HCT116 (cell line): ENCODE measurements at regions not wholly inside any gene's neighbourhood (a gene's known extent, or its start where the extent isn't known, plus 50 kb on each side); places are given as distances from the start of the nearest gene placed in this dataset.

ENCODE experiments used
- ATAC-seq: fragments of 200-7000 bp; cut with Tn5 transposase; 2 replicates; pipeline ENCODE4 v1.9.1; 2020; ENCODE audit warnings: mild to moderate bottlenecking, moderate library complexity
- BruUV-seq: library from RNA; stranded (reverse); fragments of 400-500 nt; replicated peaks from 2 replicates; lab custom pipeline; 2021; lab: Mats Ljungman, UMichigan
- CTCF ChIA-PET: fragments of 300-600 bp; sonication (Branson Sonifier 250); formaldehyde crosslinking; loops from one replicate; lab custom pipeline; 2021; ENCODE audit warnings: antibody characterized with exemption; lab: Charles Lee
- POLR2A ChIA-PET: fragments of 300-600, 350-600 bp; sonication (Branson Sonifier 250); formaldehyde crosslinking; loops from one replicate; lab custom pipeline; 2021; ENCODE audit warnings: antibody characterized with exemption; lab: Charles Lee
- RAD21 ChIA-PET, 2 experiments: fragments of 300-600 bp; sonication (Branson Sonifier 250); formaldehyde crosslinking; loops; one replicate each; lab custom pipeline; 2023; ENCODE audit warnings: low total read pairs in 2 of 2; ENCODE audit not compliant: uncharacterized antibody in 2 of 2, unreplicated experiment in 2 of 2, low non-redundant PET in 1 of 2; lab: Charles Lee
- DNase-seq: peaks from one replicate; pipeline ENCODE4 v3.0.0-alpha.2; 2010; ENCODE audit warnings: low read depth, low spot score
- H2AFZ ChIP-seq: fragments of 200-600 bp; shearing (Covaris generic), sonication (generic); 2 replicates; pipeline ENCODE4 v1.6.1; 2017; ENCODE audit warnings: low read depth, mixed run types, mixed read lengths, antibody characterized with exemption, low read length; ENCODE audit not compliant: poor library complexity, severe bottlenecking
- H3K27ac ChIP-seq: 2 replicates; pipeline ENCODE4 v1.5.1; 2012; ENCODE audit warnings: low read depth, low read length
- H3K27me3 ChIP-seq: fragments of 200-600 bp; sonication (generic); 2 replicates; pipeline ENCODE4 v1.6.1; 2016; ENCODE audit warnings: mixed run types, low read length, mixed read lengths; ENCODE audit not compliant: insufficient read depth
- H3K36me3 ChIP-seq, 2 experiments: fragments of 200-500 bp in 1 of 2; fragments of 200-600 bp in 1 of 2; sonication (Bioruptor generic) in 1 of 2; sonication (generic) in 1 of 2; 2 replicates each; pipeline versions ENCODE4 v1.5.1 to v1.6.1; 2014 to 2016; ENCODE audit warnings: low read length in 2 of 2, inconsistent platforms in 1 of 2, mixed read lengths in 1 of 2, mixed run types in 1 of 2; ENCODE audit not compliant: insufficient read depth in 2 of 2, control insufficient read depth in 1 of 2
- H3K4me1 ChIP-seq, 2 experiments: fragments of 200-600 bp in 1 of 2; sonication (generic) in 1 of 2; 2 replicates each; pipeline versions ENCODE4 v1.5.1 to v1.6.1; 2012 to 2017; ENCODE audit warnings: low read length in 2 of 2, inconsistent platforms in 1 of 2, mild to moderate bottlenecking in 1 of 2, mixed read lengths in 1 of 2, mixed run types in 1 of 2, moderate library complexity in 1 of 2; ENCODE audit not compliant: insufficient read depth in 2 of 2, control insufficient read depth in 1 of 2
- H3K4me2 ChIP-seq: fragments of 200-600 bp; sonication (generic); 2 replicates; pipeline ENCODE4 v1.6.1; 2017; ENCODE audit warnings: mixed run types, low read length, mixed read lengths
- H3K4me3 ChIP-seq, 2 experiments: fragments of 200-600 bp in 1 of 2; sonication (generic) in 1 of 2; replicated peaks in 1 of 2; 2 replicates each; pipeline ENCODE4 v1.5.1; 2011 to 2016; ENCODE audit warnings: low read length in 2 of 2, control low read depth in 1 of 2, low read depth in 1 of 2, mild to moderate bottlenecking in 1 of 2, mixed read lengths in 1 of 2, mixed run types in 1 of 2
- H3K79me2 ChIP-seq: fragments of 200-600 bp; sonication (generic); 2 replicates; pipeline ENCODE4 v1.6.1; 2017; ENCODE audit warnings: mild to moderate bottlenecking, mixed run types, low read length, moderate library complexity, mixed read lengths; ENCODE audit not compliant: insufficient read depth
- H3K9ac ChIP-seq: fragments of 200-600 bp; sonication (generic); 2 replicates; pipeline ENCODE4 v1.6.1; 2016; ENCODE audit warnings: low read length, mixed read lengths
- H3K9me2 ChIP-seq: fragments of 200-600 bp; sonication (generic), shearing (Covaris generic); 2 replicates; pipeline ENCODE4 v1.6.1; 2017; ENCODE audit warnings: mixed run types, mild to moderate bottlenecking, moderate library complexity; ENCODE audit not compliant: insufficient read depth
- H3K9me3 ChIP-seq, 2 experiments: fragments of 200-500 bp in 1 of 2; fragments of 200-600 bp in 1 of 2; sonication (Bioruptor generic) in 1 of 2; sonication (generic) in 1 of 2; 2 replicates each; pipeline ENCODE4 v1.6.1; 2014 to 2017; ENCODE audit warnings: low read length in 2 of 2, mixed read lengths in 2 of 2, inconsistent platforms in 1 of 2, low read depth in 1 of 2, mild to moderate bottlenecking in 1 of 2, mixed run types in 1 of 2, moderate library complexity in 1 of 2; ENCODE audit not compliant: control insufficient read depth in 1 of 2, insufficient read depth in 1 of 2
- H4K20me1 ChIP-seq: fragments of 200-600 bp; sonication (generic), shearing (Covaris generic); 2 replicates; pipeline ENCODE4 v1.6.1; 2017; ENCODE audit warnings: mixed run types, mild to moderate bottlenecking, moderate library complexity; ENCODE audit not compliant: insufficient read depth
- ATF3 ChIP-seq: IDR thresholded peaks from 2 replicates; pipeline ENCODE4 v1.6.1; 2012
- CEBPB ChIP-seq: IDR thresholded peaks from 2 replicates; pipeline ENCODE4 v1.6.1; 2012; ENCODE audit warnings: low read depth
- ELF1 ChIP-seq: IDR thresholded peaks from 2 replicates; pipeline ENCODE4 v1.6.1; 2012; ENCODE audit warnings: low read depth, borderline replicate concordance
- JUND ChIP-seq: IDR thresholded peaks from 2 replicates; pipeline ENCODE4 v1.6.1; 2012
- MAX ChIP-seq: IDR thresholded peaks from 2 replicates; pipeline ENCODE4 v1.6.1; 2012
- POLR2A ChIP-seq: IDR thresholded peaks from 2 replicates; pipeline ENCODE4 v1.7.0; 2011; ENCODE audit warnings: borderline replicate concordance; ENCODE audit not compliant: insufficient read depth, insufficient read length; ENCODE audit errors: extremely low read depth
- POLR2AphosphoS5 ChIP-seq: IDR thresholded peaks from 2 replicates; pipeline ENCODE4 v1.6.1; 2011; ENCODE audit warnings: mild to moderate bottlenecking, low read depth, low read length, moderate library complexity
- RAD21 ChIP-seq: IDR thresholded peaks from 2 replicates; pipeline ENCODE4 v1.6.1; 2012; ENCODE audit warnings: low read depth, mild to moderate bottlenecking
- SIN3A ChIP-seq: IDR thresholded peaks from 2 replicates; pipeline ENCODE4 v1.6.1; 2012; ENCODE audit warnings: low read depth
- SP1 ChIP-seq: IDR thresholded peaks from 2 replicates; pipeline ENCODE4 v1.6.1; 2012; ENCODE audit warnings: low read depth
- TCF7L2 ChIP-seq: IDR thresholded peaks from 2 replicates; pipeline ENCODE4 v1.7.0; 2011; ENCODE audit warnings: borderline replicate concordance, inconsistent platforms; ENCODE audit not compliant: insufficient read depth, insufficient read length; ENCODE audit errors: extremely low read depth
- YY1 ChIP-seq: IDR thresholded peaks from 2 replicates; pipeline ENCODE4 v1.6.1; 2011; ENCODE audit warnings: low read length, low read depth, moderate library complexity, mild to moderate bottlenecking; ENCODE audit not compliant: insufficient replicate concordance; ENCODE audit errors: extremely low read depth
- ZBTB33 ChIP-seq: IDR thresholded peaks from 2 replicates; pipeline ENCODE4 v1.6.1; 2011; ENCODE audit warnings: mild to moderate bottlenecking, low read length, moderate library complexity; ENCODE audit not compliant: insufficient replicate concordance; ENCODE audit errors: extremely low read depth
- ZFX ChIP-seq: fragments of 450-650 bp; IDR thresholded peaks from 2 replicates; pipeline ENCODE4 v1.6.1; 2017
- ZNF274 ChIP-seq: fragments of 200-500 bp; sonication (Bioruptor generic); IDR thresholded peaks from 2 replicates; pipeline ENCODE4 v1.6.1; 2014; ENCODE audit warnings: mild to moderate bottlenecking, low read depth, low read length, inconsistent platforms
- intact Hi-C: fragments of 100-400 bp; cut with micrococcal nuclease; formaldehyde crosslinking; loops from 2 replicates; pipeline ENCODE4 v1.10.0; 2022
- TF ChIP-seq, protein P1 (sequence below), 3 experiments: fragments of 200-600 bp in 1 of 3; sonication (generic) in 1 of 3; IDR thresholded peaks in 2 of 3; conservative IDR thresholded peaks in 1 of 3; 2 replicates each; pipeline ENCODE4 v1.5.1; 2012 to 2017; ENCODE audit warnings: low read depth in 2 of 3, low read length in 2 of 3, antibody characterized with exemption in 1 of 3, borderline replicate concordance in 1 of 3, control low read depth in 1 of 3, mild to moderate bottlenecking in 1 of 3, mixed read lengths in 1 of 3, mixed run types in 1 of 3, moderate library complexity in 1 of 3; ENCODE audit not compliant: insufficient read depth in 1 of 3

- TF ChIP-seq ZNF274: no peak
- TF ChIP-seq YY1: no peak
- TF ChIP-seq JUND: no peak
- TF ChIP-seq MAX: no peak
- no peak for TF ChIP-seq SIN3A
- TF ChIP-seq TCF7L2: no peak
- TF ChIP-seq ZBTB33: no peak
- no peak for TF ChIP-seq POLR2A
- no peak for TF ChIP-seq ZFX
- TF ChIP-seq SP1: no peak
- TF ChIP-seq ELF1: no peak
- TF ChIP-seq, protein P1, sequence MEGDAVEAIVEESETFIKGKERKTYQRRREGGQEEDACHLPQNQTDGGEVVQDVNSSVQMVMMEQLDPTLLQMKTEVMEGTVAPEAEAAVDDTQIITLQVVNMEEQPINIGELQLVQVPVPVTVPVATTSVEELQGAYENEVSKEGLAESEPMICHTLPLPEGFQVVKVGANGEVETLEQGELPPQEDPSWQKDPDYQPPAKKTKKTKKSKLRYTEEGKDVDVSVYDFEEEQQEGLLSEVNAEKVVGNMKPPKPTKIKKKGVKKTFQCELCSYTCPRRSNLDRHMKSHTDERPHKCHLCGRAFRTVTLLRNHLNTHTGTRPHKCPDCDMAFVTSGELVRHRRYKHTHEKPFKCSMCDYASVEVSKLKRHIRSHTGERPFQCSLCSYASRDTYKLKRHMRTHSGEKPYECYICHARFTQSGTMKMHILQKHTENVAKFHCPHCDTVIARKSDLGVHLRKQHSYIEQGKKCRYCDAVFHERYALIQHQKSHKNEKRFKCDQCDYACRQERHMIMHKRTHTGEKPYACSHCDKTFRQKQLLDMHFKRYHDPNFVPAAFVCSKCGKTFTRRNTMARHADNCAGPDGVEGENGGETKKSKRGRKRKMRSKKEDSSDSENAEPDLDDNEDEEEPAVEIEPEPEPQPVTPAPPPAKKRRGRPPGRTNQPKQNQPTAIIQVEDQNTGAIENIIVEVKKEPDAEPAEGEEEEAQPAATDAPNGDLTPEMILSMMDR (IDR thresholded peaks at IDR 0.05 in 2 of 3, conservative IDR thresholded peaks at IDR 0.05 in 1 of 3; ENCODE audit: borderline replicate concordance in 1 of 3, insufficient read depth in 1 of 3, low read depth in 2 of 3, low read length in 2 of 3): no peak
- no peak for TF ChIP-seq POLR2AphosphoS5
- no peak for TF ChIP-seq CEBPB
- no peak for TF ChIP-seq RAD21
- TF ChIP-seq ATF3: no peak
- Histone ChIP-seq H3K27ac (no peak overlapping the region), H4K20me1 (no peaks in the 10 kb centered on the region), H3K9me3 (no peaks in the 10 kb centered on the region), H3K36me3 (no peaks in the 10 kb centered on the region), H2AFZ (no peak overlapping the region), H3K4me3 (no peak overlapping the region), H3K9ac (no peak overlapping the region), H3K27me3 (no peaks in the 10 kb centered on the region), H3K79me2 (no peaks in the 10 kb centered on the region), H3K9me2 (no peaks in the 10 kb centered on the region), H3K4me2 (no peak overlapping the region), H3K4me1 (peaks cover 0 to 7% of the 10 kb centered on the region in 2 experiments; a peak in 1 of 4 replicates)
- ChIA-PET RAD21 (no interaction called here), CTCF (no interaction called here), POLR2A (no interaction called here)
- intact Hi-C loops: no loop called here
- no TSS peak for BruUV-seq
- DNase-seq: no peak
- no peak for ATAC-seq
These were observed 942.1 kb downstream of the KCNJ2 start for GRCh38 chr17:71111460-71111859.
